Osteoblast (primary cell): ENCODE measurements at regions not wholly inside any gene's neighbourhood (a gene's known extent, or its start where the extent isn't known, plus 50 kb on each side); places are given as distances from the start of the nearest gene placed in this dataset.

Experiments
- DNase-seq: peaks from one replicate; pipeline ENCODE4 v3.0.0; 2011; ENCODE audit warnings: low spot score, mixed read lengths; ENCODE audit not compliant: insufficient read length; ENCODE audit errors: missing footprints
- H2AFZ ChIP-seq: 2 replicates; pipeline ENCODE4 v1.6.0; 2011; ENCODE audit warnings: mild to moderate bottlenecking, low read length
- H3K27ac ChIP-seq: 2 replicates; pipeline ENCODE4 v1.5.1; 2011; ENCODE audit warnings: mild to moderate bottlenecking, low read depth, low read length, moderate library complexity
- H3K27me3 ChIP-seq: 2 replicates; pipeline ENCODE4 v1.6.0; 2012; ENCODE audit warnings: mild to moderate bottlenecking, control low read depth, inconsistent platforms, low read length, moderate library complexity; ENCODE audit not compliant: insufficient read depth
- H3K36me3 ChIP-seq: 2 replicates; pipeline ENCODE4 v1.5.1; 2011; ENCODE audit warnings: mild to moderate bottlenecking, low read length, control low read depth, moderate library complexity; ENCODE audit not compliant: insufficient read depth
- H3K4me1 ChIP-seq: 2 replicates; pipeline ENCODE4 v1.5.1; 2011; ENCODE audit warnings: mild to moderate bottlenecking, low read length, control low read depth, moderate library complexity; ENCODE audit not compliant: insufficient read depth
- H3K4me2 ChIP-seq: 2 replicates; pipeline ENCODE4 v1.6.0; 2011; ENCODE audit warnings: mild to moderate bottlenecking, low read length; ENCODE audit not compliant: insufficient read depth
- H3K4me3 ChIP-seq: fragments of 200-600 bp; sonication (generic); 3 replicates; pipeline ENCODE4 v1.5.1; 2012; ENCODE audit warnings: mild to moderate bottlenecking, low read length, inconsistent platforms; ENCODE audit not compliant: insufficient read depth
- H3K79me2 ChIP-seq: 2 replicates; pipeline ENCODE4 v1.6.0; 2012; ENCODE audit warnings: mild to moderate bottlenecking, low read length, control low read depth, inconsistent platforms; ENCODE audit not compliant: insufficient read depth
- H3K9me3 ChIP-seq: 2 replicates; pipeline ENCODE4 v1.5.1; 2011; ENCODE audit warnings: low read depth, low read length, control low read depth
- H4K20me1 ChIP-seq: 2 replicates; pipeline ENCODE4 v1.6.0; 2012; ENCODE audit warnings: mild to moderate bottlenecking, low read length, control low read depth; ENCODE audit not compliant: insufficient read depth
- TF ChIP-seq, protein P1 (sequence below): IDR thresholded peaks from 2 replicates; pipeline ENCODE4 v1.5.1; 2011; ENCODE audit warnings: mild to moderate bottlenecking, low read depth, low read length, moderate library complexity; ENCODE audit errors: extremely low read depth

- H3K4me1 ChIP-seq: no peaks in the 10 kb centered on the region
- DNase-seq: no peak
- no peak overlapping the region for H3K27ac ChIP-seq
- no peaks in the 10 kb centered on the region for H3K27me3 ChIP-seq
- no peaks in the 10 kb centered on the region for H3K9me3 ChIP-seq
- H3K4me2 ChIP-seq: no peak overlapping the region
- TF ChIP-seq, protein P1, sequence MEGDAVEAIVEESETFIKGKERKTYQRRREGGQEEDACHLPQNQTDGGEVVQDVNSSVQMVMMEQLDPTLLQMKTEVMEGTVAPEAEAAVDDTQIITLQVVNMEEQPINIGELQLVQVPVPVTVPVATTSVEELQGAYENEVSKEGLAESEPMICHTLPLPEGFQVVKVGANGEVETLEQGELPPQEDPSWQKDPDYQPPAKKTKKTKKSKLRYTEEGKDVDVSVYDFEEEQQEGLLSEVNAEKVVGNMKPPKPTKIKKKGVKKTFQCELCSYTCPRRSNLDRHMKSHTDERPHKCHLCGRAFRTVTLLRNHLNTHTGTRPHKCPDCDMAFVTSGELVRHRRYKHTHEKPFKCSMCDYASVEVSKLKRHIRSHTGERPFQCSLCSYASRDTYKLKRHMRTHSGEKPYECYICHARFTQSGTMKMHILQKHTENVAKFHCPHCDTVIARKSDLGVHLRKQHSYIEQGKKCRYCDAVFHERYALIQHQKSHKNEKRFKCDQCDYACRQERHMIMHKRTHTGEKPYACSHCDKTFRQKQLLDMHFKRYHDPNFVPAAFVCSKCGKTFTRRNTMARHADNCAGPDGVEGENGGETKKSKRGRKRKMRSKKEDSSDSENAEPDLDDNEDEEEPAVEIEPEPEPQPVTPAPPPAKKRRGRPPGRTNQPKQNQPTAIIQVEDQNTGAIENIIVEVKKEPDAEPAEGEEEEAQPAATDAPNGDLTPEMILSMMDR: no peak
- H4K20me1 ChIP-seq: no peaks in the 10 kb centered on the region
- H3K36me3 ChIP-seq: no peaks in the 10 kb centered on the region
- no peaks in the 10 kb centered on the region for H3K79me2 ChIP-seq
- H3K4me3 ChIP-seq: no peak overlapping the region
- H2AFZ ChIP-seq: no peak overlapping the region
Observed at GRCh38 chr2:7241041-7241745, 324.0 kb downstream of the RNF144A start.

DNA sequence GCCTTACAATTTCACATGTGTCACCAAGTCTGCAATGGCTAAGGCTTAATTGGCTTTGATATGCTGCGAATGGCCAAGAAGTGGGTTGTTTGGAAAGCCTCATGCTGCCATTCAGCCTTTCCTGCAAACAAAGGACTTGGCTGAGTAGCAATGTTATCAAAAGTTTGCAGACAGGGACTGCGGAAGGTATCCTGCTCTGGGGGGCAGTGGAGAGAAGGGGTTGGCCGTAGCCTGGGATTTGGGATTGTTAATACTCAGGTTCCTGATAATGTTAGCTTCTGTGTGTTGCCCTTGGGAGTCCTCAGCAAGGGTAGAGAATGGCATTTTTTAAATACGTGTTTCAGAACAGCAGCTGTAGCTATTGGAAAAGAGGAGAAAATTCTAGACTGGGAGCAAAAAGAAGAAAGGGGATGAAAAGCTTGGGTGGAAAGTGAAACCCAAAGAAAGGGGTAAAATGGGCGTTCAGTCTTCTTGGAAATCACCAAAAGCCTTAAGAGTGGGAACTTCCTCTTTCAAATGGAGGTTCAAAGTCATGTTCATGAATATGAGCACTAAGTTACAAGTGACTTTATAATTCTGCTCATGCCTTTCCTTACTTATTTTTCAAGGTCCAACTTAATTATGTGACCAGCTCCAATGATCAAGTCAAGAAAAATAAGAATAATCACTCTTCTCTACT lies 325.1 kb downstream of the RNF144A start:
- H3K27ac ChIP-seq: no peak overlapping the region
- H2AFZ ChIP-seq: no peak overlapping the region
- no peaks in the 10 kb centered on the region for H3K36me3 ChIP-seq
- no peaks in the 10 kb centered on the region for H3K9me3 ChIP-seq
- H3K4me2 ChIP-seq: no peak overlapping the region
- no peaks in the 10 kb centered on the region for H4K20me1 ChIP-seq
- no peaks in the 10 kb centered on the region for H3K4me1 ChIP-seq
- no peak for DNase-seq
- H3K27me3 ChIP-seq: no peaks in the 10 kb centered on the region
- H3K4me3 ChIP-seq: no peak overlapping the region
- no peaks in the 10 kb centered on the region for H3K79me2 ChIP-seq
- TF ChIP-seq, protein P1: no peak

GRCh38 chr2:7243276-7243675 lies 326.1 kb downstream of the RNF144A start:
- no peaks in the 10 kb centered on the region for H3K36me3 ChIP-seq
- no peaks in the 10 kb centered on the region for H3K27me3 ChIP-seq
- TF ChIP-seq, protein P1: no peak
- H4K20me1 ChIP-seq: no peaks in the 10 kb centered on the region
- H2AFZ ChIP-seq: no peak overlapping the region
- H3K4me1 ChIP-seq: no peaks in the 10 kb centered on the region
- H3K9me3 ChIP-seq: no peaks in the 10 kb centered on the region
- DNase-seq: peak; percentile 23
- no peaks in the 10 kb centered on the region for H3K79me2 ChIP-seq
- no peak overlapping the region for H3K4me2 ChIP-seq
- H3K4me3 ChIP-seq: no peak overlapping the region
- H3K27ac ChIP-seq: no peak overlapping the region

DNA sequence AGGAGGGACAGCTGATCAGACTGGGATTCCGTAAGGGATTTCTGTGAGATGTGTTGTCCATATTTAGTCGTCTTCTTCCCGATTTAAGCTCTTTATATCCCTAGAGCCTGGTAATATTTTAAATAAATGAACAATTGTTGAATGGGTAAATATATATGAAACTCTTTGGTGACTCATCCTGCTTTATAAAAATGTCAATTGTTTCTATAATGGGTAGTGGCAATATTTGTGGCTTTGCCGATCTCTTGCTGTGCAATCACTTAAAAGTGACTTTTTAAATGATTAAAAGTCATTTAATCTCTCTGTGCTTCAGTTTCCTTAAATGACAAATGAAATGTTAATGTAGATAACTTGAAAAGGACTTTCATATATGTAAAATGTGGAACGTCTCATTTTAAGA lies 339.2 kb downstream of the RNF144A start:
- H3K79me2 ChIP-seq: no peaks in the 10 kb centered on the region
- H2AFZ ChIP-seq: no peak overlapping the region
- no peak overlapping the region for H3K27ac ChIP-seq
- no peaks in the 10 kb centered on the region for H3K9me3 ChIP-seq
- DNase-seq: no peak
- H4K20me1 ChIP-seq: no peaks in the 10 kb centered on the region
- no peaks in the 10 kb centered on the region for H3K36me3 ChIP-seq
- no peaks in the 10 kb centered on the region for H3K4me1 ChIP-seq
- no peak overlapping the region for H3K4me3 ChIP-seq
- H3K4me2 ChIP-seq: no peak overlapping the region
- H3K27me3 ChIP-seq: no peaks in the 10 kb centered on the region
- TF ChIP-seq, protein P1: no peak
